Activated CD8-positive, alpha-beta T cell treated with anti-CD3 and anti-CD28 coated beads for 36 hours (primary cell): ENCODE measurements at regions not wholly inside any gene's neighbourhood (a gene's known extent, or its start where the extent isn't known, plus 50 kb on each side); places are given as distances from the start of the nearest gene placed in this dataset.

Source experiments
- ATAC-seq: fragments of 200-7000 bp; cut with Tn5 transposase; one replicate; pipeline ENCODE4 v1.10.0; 2021; ENCODE audit warnings: mild to moderate bottlenecking, moderate library complexity
- CTCF ChIA-PET: fragments of 350-600 bp; sonication (Branson Sonifier 250); formaldehyde crosslinking; loops from one replicate; lab custom pipeline; 2021; ENCODE audit warnings: antibody characterized with exemption; lab: Charles Lee
- POLR2A ChIA-PET: fragments of 350-600 bp; sonication (Branson Sonifier 250); formaldehyde crosslinking; loops from one replicate; lab custom pipeline; 2021; ENCODE audit warnings: antibody characterized with exemption; lab: Charles Lee
- DNase-seq: peaks from one replicate; pipeline ENCODE4 v3.0.0-alpha.2; 2020
- H3K27ac Mint-ChIP-seq: one replicate; pipeline ENCODE4 v1.8.0; 2021; ENCODE audit warnings: mild to moderate bottlenecking, mixed read lengths
- H3K27me3 Mint-ChIP-seq: one replicate; pipeline ENCODE4 v1.8.0; 2021; ENCODE audit warnings: mixed read lengths
- H3K36me3 Mint-ChIP-seq: one replicate; pipeline ENCODE4 v1.8.0; 2021; ENCODE audit warnings: low read depth, mixed read lengths
- H3K4me1 Mint-ChIP-seq: one replicate; pipeline ENCODE4 v1.8.0; 2021; ENCODE audit warnings: low read depth, mixed read lengths
- H3K4me3 Mint-ChIP-seq: one replicate; pipeline ENCODE4 v1.8.0; 2021; ENCODE audit warnings: mild to moderate bottlenecking, moderate library complexity, mixed read lengths
- H3K9me3 Mint-ChIP-seq: one replicate; pipeline ENCODE4 v1.8.0; 2021; ENCODE audit warnings: mixed read lengths
- intact Hi-C: fragments of 100-400 bp; cut with micrococcal nuclease; formaldehyde crosslinking; loops from one replicate; pipeline ENCODE4 v1.10.0; 2022
- TF ChIP-seq, protein P1 (sequence below): fragments of 200-600 bp; IDR thresholded peaks from one replicate; pipeline ENCODE4 v1.8.0; 2022; ENCODE audit warnings: antibody characterized with exemption, mild to moderate bottlenecking

DNA sequence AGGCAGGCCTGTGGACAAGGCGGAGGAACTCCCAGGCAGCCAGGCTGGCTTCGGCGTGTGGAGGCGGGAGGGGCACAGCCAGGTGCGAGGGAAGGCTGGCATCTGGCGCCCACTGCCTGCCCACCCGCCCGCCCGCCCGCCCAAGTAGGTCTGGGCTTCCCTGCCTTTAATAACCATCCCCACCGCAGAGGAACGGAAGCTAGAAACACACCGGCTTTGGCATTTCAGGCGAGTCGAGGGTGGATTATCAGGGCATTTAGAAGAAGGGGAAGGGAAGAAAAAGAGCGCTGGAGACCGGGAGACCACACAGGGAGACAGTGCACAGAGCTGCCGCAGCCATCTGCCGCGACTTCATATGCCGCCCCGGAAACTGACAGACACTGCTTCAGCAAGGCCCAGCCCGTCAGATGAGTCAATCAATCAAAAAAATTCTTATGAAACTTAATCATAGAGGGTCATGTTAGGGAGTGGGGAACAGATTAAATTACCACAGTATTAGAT is 199.7 kb downstream of the TSHZ3 start:
- Mint-ChIP-seq H3K4me3 (no peak overlapping the region), H3K4me1 (no peaks in the 10 kb centered on the region), H3K27me3 (no peaks in the 10 kb centered on the region), H3K27ac (no peak overlapping the region), H3K36me3 (no peaks in the 10 kb centered on the region), H3K9me3 (no peaks in the 10 kb centered on the region)
- ChIA-PET POLR2A (no interaction called here), CTCF (no interaction called here)
- DNase-seq (no peak), ATAC-seq (no peak)
- TF ChIP-seq, protein P1, sequence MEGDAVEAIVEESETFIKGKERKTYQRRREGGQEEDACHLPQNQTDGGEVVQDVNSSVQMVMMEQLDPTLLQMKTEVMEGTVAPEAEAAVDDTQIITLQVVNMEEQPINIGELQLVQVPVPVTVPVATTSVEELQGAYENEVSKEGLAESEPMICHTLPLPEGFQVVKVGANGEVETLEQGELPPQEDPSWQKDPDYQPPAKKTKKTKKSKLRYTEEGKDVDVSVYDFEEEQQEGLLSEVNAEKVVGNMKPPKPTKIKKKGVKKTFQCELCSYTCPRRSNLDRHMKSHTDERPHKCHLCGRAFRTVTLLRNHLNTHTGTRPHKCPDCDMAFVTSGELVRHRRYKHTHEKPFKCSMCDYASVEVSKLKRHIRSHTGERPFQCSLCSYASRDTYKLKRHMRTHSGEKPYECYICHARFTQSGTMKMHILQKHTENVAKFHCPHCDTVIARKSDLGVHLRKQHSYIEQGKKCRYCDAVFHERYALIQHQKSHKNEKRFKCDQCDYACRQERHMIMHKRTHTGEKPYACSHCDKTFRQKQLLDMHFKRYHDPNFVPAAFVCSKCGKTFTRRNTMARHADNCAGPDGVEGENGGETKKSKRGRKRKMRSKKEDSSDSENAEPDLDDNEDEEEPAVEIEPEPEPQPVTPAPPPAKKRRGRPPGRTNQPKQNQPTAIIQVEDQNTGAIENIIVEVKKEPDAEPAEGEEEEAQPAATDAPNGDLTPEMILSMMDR, result no peak
- intact Hi-C loops, result no loop called here

DNA sequence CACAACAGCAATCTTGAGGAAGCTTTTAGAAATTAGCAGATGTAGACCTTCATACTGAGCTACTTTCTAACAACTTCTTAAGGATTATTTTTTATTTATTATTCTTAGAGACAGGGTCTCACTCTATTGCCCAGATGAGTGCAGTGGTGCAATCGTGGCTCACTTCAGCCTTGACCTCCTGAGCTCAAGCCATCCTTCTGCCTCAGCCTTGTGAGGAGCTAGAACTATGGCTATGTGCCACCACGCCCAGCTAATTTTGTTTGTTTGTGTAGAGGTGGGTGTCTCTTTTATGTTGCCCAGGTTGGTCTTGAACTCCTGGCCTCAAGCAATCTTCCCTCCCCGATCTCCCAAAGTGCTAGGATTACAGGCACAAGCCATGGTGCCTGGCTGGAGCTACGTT is 200.6 kb downstream of the TSHZ3 start:
- no peak for DNase-seq
- TF ChIP-seq, protein P1, result no peak
- Mint-ChIP-seq H3K4me3 (no peak overlapping the region), H3K9me3 (no peaks in the 10 kb centered on the region), H3K27ac (no peak overlapping the region), H3K27me3 (no peaks in the 10 kb centered on the region), H3K4me1 (no peaks in the 10 kb centered on the region), H3K36me3 (no peaks in the 10 kb centered on the region)
- no peak for ATAC-seq
- POLR2A ChIA-PET, result no interaction called here
- intact Hi-C loops, result no loop called here
- CTCF ChIA-PET, result no interaction called here

GRCh38 chr19:31147234-31147633 is 202.0 kb downstream of the TSHZ3 start:
- H3K9me3 Mint-ChIP-seq, result no peaks in the 10 kb centered on the region
- ATAC-seq (no peak), DNase-seq (no peak)
- no peak overlapping the region for H3K27ac Mint-ChIP-seq
- H3K27me3 Mint-ChIP-seq, result no peaks in the 10 kb centered on the region
- no peak overlapping the region for H3K4me3 Mint-ChIP-seq
- intact Hi-C loops, result no loop called here
- H3K36me3 Mint-ChIP-seq, result no peaks in the 10 kb centered on the region
- no peaks in the 10 kb centered on the region for H3K4me1 Mint-ChIP-seq
- POLR2A ChIA-PET, result no interaction called here
- CTCF ChIA-PET, result interaction anchor here (0.7 kb wide), 1 partner anchor 464 kb away, joined by 3 read pairs; no protein-coding TSS in a partner anchor
- TF ChIP-seq, protein P1, result no peak

GRCh38 chr19:31146546-31147183 is 202.6 kb downstream of the TSHZ3 start:
- DNase-seq (no peak), ATAC-seq (no peak)
- intact Hi-C loops, result no loop called here
- TF ChIP-seq, protein P1, result no peak
- no peaks in the 10 kb centered on the region for H3K4me1 Mint-ChIP-seq
- H3K27ac Mint-ChIP-seq, result no peak overlapping the region
- H3K4me3 Mint-ChIP-seq, result no peak overlapping the region
- CTCF ChIA-PET, result interaction anchor here (0.7 kb wide), 1 partner anchor 463 kb away, joined by 3 read pairs; no protein-coding TSS in a partner anchor
- H3K9me3 Mint-ChIP-seq, result no peaks in the 10 kb centered on the region
- no peaks in the 10 kb centered on the region for H3K27me3 Mint-ChIP-seq
- H3K36me3 Mint-ChIP-seq, result no peaks in the 10 kb centered on the region
- POLR2A ChIA-PET, result no interaction called here

- no peaks in the 10 kb centered on the region for H3K36me3 Mint-ChIP-seq
- no peaks in the 10 kb centered on the region for H3K27me3 Mint-ChIP-seq
- ChIA-PET CTCF (no interaction called here), POLR2A (no interaction called here)
- no peak overlapping the region for H3K27ac Mint-ChIP-seq
- ATAC-seq (no peak), DNase-seq (no peak)
- intact Hi-C loops, result no loop called here
- TF ChIP-seq, protein P1, result no peak
- H3K4me1 Mint-ChIP-seq, result no peaks in the 10 kb centered on the region
- H3K9me3 Mint-ChIP-seq, result no peaks in the 10 kb centered on the region
- no peak overlapping the region for H3K4me3 Mint-ChIP-seq
Observed at GRCh38 chr19:31146015-31146414, 203.2 kb downstream of the TSHZ3 start.
